GM12878 (cell line): ENCODE measurements at regions not wholly inside any gene's neighbourhood (a gene's known extent, or its start where the extent isn't known, plus 50 kb on each side); places are given as distances from the start of the nearest gene placed in this dataset.

ENCODE experiments used
- ATAC-seq: fragments of 200-7000 bp; cut with Tn5 transposase; 3 replicates; pipeline ENCODE4 v1.9.1; 2020; ENCODE audit warnings: mild to moderate bottlenecking, moderate library complexity
- BruUV-seq: library from RNA; stranded (reverse); fragments of 400-500 nt; replicated peaks from 2 replicates; lab custom pipeline; 2021; lab: Mats Ljungman, UMichigan
- CTCF ChIA-PET: fragments of 300-600 bp; sonication (Branson Sonifier 250); formaldehyde crosslinking; extraction: SDS; loops from one replicate; lab custom pipeline; 2021; ENCODE audit warnings: inconsistent platforms; lab: Yijun Ruan, JAX
- POLR2A ChIA-PET: fragments of 350-600 bp; formaldehyde crosslinking; extraction: SDS; loops from one replicate; lab custom pipeline; 2021; ENCODE audit warnings: inconsistent platforms; lab: Charles Lee
- RAD21 ChIA-PET: fragments of 300-600 bp; sonication (Branson Sonifier 250); formaldehyde crosslinking; loops from one replicate; lab custom pipeline; 2023; ENCODE audit warnings: antibody characterized with exemption; ENCODE audit not compliant: unreplicated experiment; lab: Charles Lee
- SMC1A ChIA-PET: fragments of 300-600 bp; sonication (Branson Sonifier 250); formaldehyde crosslinking; loops from one replicate; lab custom pipeline; 2023; ENCODE audit not compliant: unreplicated experiment, uncharacterized antibody; lab: Charles Lee
- DNase-seq: peaks from one replicate; pipeline ENCODE4 v3.0.0-alpha.2; 2011; ENCODE audit warnings: low read depth, low spot score
- FAIRE-seq: peaks from 3 replicates; lab custom pipeline; 2011; peaks lifted over from hg19 to GRCh38; lab: Jason Lieb, UNC
- H2AFZ ChIP-seq: 2 replicates; pipeline ENCODE4 v1.6.0; 2011; ENCODE audit warnings: low read depth, low read length, control low read depth; ENCODE audit not compliant: control insufficient read depth
- H3K27ac ChIP-seq: 2 replicates; pipeline ENCODE4 v1.5.1; 2011; ENCODE audit warnings: control low read depth; ENCODE audit not compliant: control insufficient read depth, insufficient read depth
- H3K27me3 ChIP-seq, 2 experiments: replicated peaks in 1 of 2; 2 replicates each; pipeline versions ENCODE4 v1.6.0 to v1.6.1; 2011; ENCODE audit warnings: low read length in 1 of 2; ENCODE audit not compliant: control insufficient read depth in 2 of 2, insufficient read depth in 2 of 2
- H3K36me3 ChIP-seq, 2 experiments: 2 replicates each; pipeline ENCODE4 v1.5.1; 2011; ENCODE audit warnings: low read length in 1 of 2; ENCODE audit not compliant: control insufficient read depth in 2 of 2, insufficient read depth in 2 of 2
- H3K4me1 ChIP-seq: 2 replicates; pipeline ENCODE4 v1.6.1; 2011; ENCODE audit warnings: mild to moderate bottlenecking, low read length, moderate library complexity, mixed read lengths; ENCODE audit not compliant: control insufficient read depth, insufficient read depth
- H3K4me2 ChIP-seq: 2 replicates; pipeline ENCODE4 v1.6.0; 2011; ENCODE audit warnings: control low read depth; ENCODE audit not compliant: control insufficient read depth, insufficient read depth
- H3K4me3 ChIP-seq: fragments of 200-600 bp; sonication (generic); 2 replicates; pipeline ENCODE4 v1.5.1; 2016
- H3K79me2 ChIP-seq: 2 replicates; pipeline ENCODE4 v1.6.0; 2011; ENCODE audit warnings: low read length; ENCODE audit not compliant: control insufficient read depth, insufficient read depth
- H3K9ac ChIP-seq: 2 replicates; pipeline ENCODE4 v1.8.0; 2011; ENCODE audit warnings: low read length, control low read depth, mixed read lengths; ENCODE audit not compliant: control insufficient read depth, insufficient read depth
- H3K9me3 ChIP-seq: replicated peaks from 3 replicates; pipeline ENCODE4 v1.5.1; 2011; ENCODE audit warnings: mild to moderate bottlenecking, low read length; ENCODE audit not compliant: control insufficient read depth, insufficient read depth
- H4K20me1 ChIP-seq: 2 replicates; pipeline ENCODE4 v1.6.0; 2011; ENCODE audit not compliant: control insufficient read depth, insufficient read depth
- ATF3 ChIP-seq: IDR thresholded peaks from 2 replicates; pipeline ENCODE4 v1.6.1; 2011; ENCODE audit warnings: low read depth, mild to moderate bottlenecking, low read length, moderate library complexity, borderline replicate concordance; ENCODE audit errors: extremely low read depth
- CHD4 ChIP-seq: fragments of 200-600 bp; sonication (generic); IDR thresholded peaks from 2 replicates; pipeline ENCODE4 v1.6.1; 2016; ENCODE audit warnings: mild to moderate bottlenecking
- ETV6 ChIP-seq, 2 experiments: fragments of 450-650 bp in 1 of 2; IDR thresholded peaks in 1 of 2; conservative IDR thresholded peaks in 1 of 2; 2 replicates each; pipeline ENCODE4 v1.6.1; 2014; ENCODE audit warnings: antibody characterized with exemption in 1 of 2, borderline replicate concordance in 1 of 2, low read depth in 1 of 2, mild to moderate bottlenecking in 1 of 2, moderate library complexity in 1 of 2
- FOXK2 ChIP-seq: fragments of 450-650 bp; IDR thresholded peaks from 2 replicates; pipeline ENCODE4 v1.6.1; 2017; ENCODE audit warnings: mild to moderate bottlenecking, moderate library complexity
- IRF4 ChIP-seq: IDR thresholded peaks from 2 replicates; pipeline ENCODE4 v1.6.1; 2011; ENCODE audit warnings: low read depth, low read length
- IRF5 ChIP-seq: fragments of 450-650 bp; IDR thresholded peaks from 2 replicates; pipeline ENCODE4 v1.6.1; 2017; ENCODE audit warnings: borderline replicate concordance
- JUNB ChIP-seq: IDR thresholded peaks from 2 replicates; pipeline ENCODE4 v1.6.1; 2016; ENCODE audit warnings: antibody characterized with exemption, mild to moderate bottlenecking
- JUND ChIP-seq: IDR thresholded peaks from 2 replicates; pipeline ENCODE4 v1.6.1; 2012; ENCODE audit warnings: low read depth, mild to moderate bottlenecking, low read length, improper control_type of control experiment, moderate library complexity
- PBX3 ChIP-seq: IDR thresholded peaks from 2 replicates; pipeline ENCODE4 v1.6.1; 2011; ENCODE audit warnings: mild to moderate bottlenecking, low read depth, low read length, moderate library complexity; ENCODE audit not compliant: insufficient replicate concordance
- SIX5 ChIP-seq: IDR thresholded peaks from 2 replicates; pipeline ENCODE4 v1.6.1; 2011; ENCODE audit warnings: mild to moderate bottlenecking, low read depth, low read length, moderate library complexity; ENCODE audit not compliant: severe bottlenecking
- SMAD1 ChIP-seq: fragments of 450-650 bp; IDR thresholded peaks from 2 replicates; pipeline ENCODE4 v1.6.1; 2018; ENCODE audit warnings: mild to moderate bottlenecking, low read depth; ENCODE audit not compliant: partially characterized antibody
- USF2 ChIP-seq: IDR thresholded peaks from 2 replicates; pipeline ENCODE4 v1.6.1; 2011; ENCODE audit warnings: low read depth, low read length, improper control_type of control experiment, borderline replicate concordance
- WGBS: methylation state at CpG from one replicate; pipeline ENCODE4 v1.1.6; 2016; ENCODE audit warnings: low lambda C conversion rate; ENCODE audit not compliant: insufficient replicate concordance, insufficient coverage; ENCODE audit errors: missing lambda C conversion rate; 5-methylcytosine and 5-hydroxymethylcytosine counted together
- in situ Hi-C: fragments of 300-500 bp; cut with MboI; formaldehyde crosslinking; loops from 9 replicates; pipeline ENCODE4 v1.14.3; 2018; ENCODE audit warnings: mixed read lengths
- intact Hi-C: fragments of 100-400 bp; cut with micrococcal nuclease; formaldehyde crosslinking; loops from one replicate; pipeline ENCODE4 v1.14.2; 2022; ENCODE audit not compliant: unreplicated experiment

DNA sequence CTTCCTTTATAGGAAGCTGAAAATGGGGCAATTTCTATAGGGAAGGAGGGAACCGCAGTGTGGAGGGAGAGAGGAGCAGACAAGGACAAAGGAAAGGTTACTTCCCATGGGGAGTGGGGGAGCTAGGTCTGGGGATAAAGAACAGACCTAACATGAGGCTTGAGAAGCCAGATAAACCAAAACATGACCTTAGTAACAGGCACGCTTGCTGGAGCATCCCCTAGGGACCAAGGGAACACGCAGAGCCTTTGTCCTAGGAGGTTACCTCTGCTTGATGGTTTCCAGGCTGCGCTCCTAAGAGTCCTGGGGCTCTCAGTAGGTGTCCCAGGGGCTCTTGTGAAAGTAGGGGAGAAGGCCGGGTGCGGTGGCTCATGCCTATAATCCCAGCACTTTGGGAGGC lies 271.4 kb upstream of the NCAM1 start (continued):
- no peak for TF ChIP-seq PBX3

DNA sequence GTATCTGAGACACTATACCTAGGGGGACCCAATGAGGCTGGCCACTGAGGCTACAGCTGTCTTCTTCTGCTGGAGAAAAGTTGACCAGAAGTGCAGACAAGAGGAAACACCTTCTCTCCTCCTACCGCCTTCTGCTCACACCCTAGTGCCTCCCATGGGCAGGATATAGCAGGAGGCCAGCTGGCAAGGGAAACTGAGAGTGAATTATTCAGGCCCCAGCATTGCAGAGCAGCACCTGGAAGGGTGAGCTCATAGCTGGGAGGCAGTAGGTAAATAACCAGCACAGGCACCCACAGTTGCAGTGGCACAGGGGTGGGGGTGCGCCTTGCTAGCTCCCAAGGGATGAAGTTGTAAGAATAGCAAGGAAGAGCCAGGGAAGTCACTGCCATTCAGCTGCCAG lies 267.4 kb upstream of the NCAM1 start:
- no peaks in the 10 kb centered on the region for H4K20me1 ChIP-seq
- intact Hi-C loops: no loop called here
- H3K9me3 ChIP-seq: no peaks in the 10 kb centered on the region
- ChIA-PET POLR2A (no interaction called here), SMC1A (interaction anchor here (1.5 kb wide), 1 partner anchor 106 kb away, joined by 7 read pairs; no protein-coding TSS in a partner anchor), RAD21 (no interaction called here), CTCF (interaction anchor here (1.1 kb wide), 1 partner anchor 106 kb away, joined by 4 read pairs; no protein-coding TSS in a partner anchor)
- TF ChIP-seq JUNB (no peak), CHD4 (no peak), FOXK2 (no peak), IRF4 (no peak), IRF5 (no peak), JUND (no peak), SMAD1 (no peak), USF2 (no peak), ATF3 (no peak), SIX5 (no peak), ETV6 (conservative IDR thresholded peaks at IDR 0.05 in 1 of 2, IDR thresholded peaks at IDR 0.05 in 1 of 2; ENCODE audit: borderline replicate concordance in 1 of 2, low read depth in 1 of 2) (no peak)
- H3K79me2 ChIP-seq: no peaks in the 10 kb centered on the region
- BruUV-seq: no TSS peak
- no peak overlapping the region for H2AFZ ChIP-seq
- DNase-seq: no peak
- no peak overlapping the region for H3K4me2 ChIP-seq
- in situ Hi-C loops: no loop called here
- no peaks in the 10 kb centered on the region for H3K27me3 ChIP-seq
- no peaks in the 10 kb centered on the region for H3K36me3 ChIP-seq
- H3K4me3 ChIP-seq: no peak overlapping the region
- no peak overlapping the region for H3K27ac ChIP-seq
- ATAC-seq: no peak
- WGBS: 0% methylated on average over 2 of the region's 2 CpGs
- H3K4me1 ChIP-seq: no peaks in the 10 kb centered on the region
- FAIRE-seq: no peak
- H3K9ac ChIP-seq: no peak overlapping the region
